Loucy (cell line): ENCODE measurements at regions not wholly inside any gene's neighbourhood (a gene's known extent, or its start where the extent isn't known, plus 50 kb on each side); places are given as distances from the start of the nearest gene placed in this dataset.

Experiments used
- EZH2phosphoT487 ChIP-seq: fragments of 200-600 bp; IDR thresholded peaks from 2 replicates; pipeline ENCODE4 v1.6.1; 2018; ENCODE audit warnings: antibody characterized with exemption, mild to moderate bottlenecking, moderate library complexity, borderline replicate concordance
- TF ChIP-seq, protein P1 (sequence below): fragments of 200-600 bp; sonication (generic); conservative IDR thresholded peaks from 2 replicates; pipeline ENCODE4 v1.5.1; 2014; ENCODE audit warnings: mild to moderate bottlenecking, antibody characterized with exemption, low read length

- TF ChIP-seq, protein P1, sequence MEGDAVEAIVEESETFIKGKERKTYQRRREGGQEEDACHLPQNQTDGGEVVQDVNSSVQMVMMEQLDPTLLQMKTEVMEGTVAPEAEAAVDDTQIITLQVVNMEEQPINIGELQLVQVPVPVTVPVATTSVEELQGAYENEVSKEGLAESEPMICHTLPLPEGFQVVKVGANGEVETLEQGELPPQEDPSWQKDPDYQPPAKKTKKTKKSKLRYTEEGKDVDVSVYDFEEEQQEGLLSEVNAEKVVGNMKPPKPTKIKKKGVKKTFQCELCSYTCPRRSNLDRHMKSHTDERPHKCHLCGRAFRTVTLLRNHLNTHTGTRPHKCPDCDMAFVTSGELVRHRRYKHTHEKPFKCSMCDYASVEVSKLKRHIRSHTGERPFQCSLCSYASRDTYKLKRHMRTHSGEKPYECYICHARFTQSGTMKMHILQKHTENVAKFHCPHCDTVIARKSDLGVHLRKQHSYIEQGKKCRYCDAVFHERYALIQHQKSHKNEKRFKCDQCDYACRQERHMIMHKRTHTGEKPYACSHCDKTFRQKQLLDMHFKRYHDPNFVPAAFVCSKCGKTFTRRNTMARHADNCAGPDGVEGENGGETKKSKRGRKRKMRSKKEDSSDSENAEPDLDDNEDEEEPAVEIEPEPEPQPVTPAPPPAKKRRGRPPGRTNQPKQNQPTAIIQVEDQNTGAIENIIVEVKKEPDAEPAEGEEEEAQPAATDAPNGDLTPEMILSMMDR, result no peak
- no peak for TF ChIP-seq EZH2phosphoT487
Measured at GRCh38 chr6:71137973-71138372, 150.6 kb upstream of the OGFRL1 start.
